ENCODE measurements at regions not wholly inside any gene's neighbourhood (a gene's known extent, or its start where the extent isn't known, plus 50 kb on each side); places are given as distances from the start of the nearest gene placed in this dataset.

DNA sequence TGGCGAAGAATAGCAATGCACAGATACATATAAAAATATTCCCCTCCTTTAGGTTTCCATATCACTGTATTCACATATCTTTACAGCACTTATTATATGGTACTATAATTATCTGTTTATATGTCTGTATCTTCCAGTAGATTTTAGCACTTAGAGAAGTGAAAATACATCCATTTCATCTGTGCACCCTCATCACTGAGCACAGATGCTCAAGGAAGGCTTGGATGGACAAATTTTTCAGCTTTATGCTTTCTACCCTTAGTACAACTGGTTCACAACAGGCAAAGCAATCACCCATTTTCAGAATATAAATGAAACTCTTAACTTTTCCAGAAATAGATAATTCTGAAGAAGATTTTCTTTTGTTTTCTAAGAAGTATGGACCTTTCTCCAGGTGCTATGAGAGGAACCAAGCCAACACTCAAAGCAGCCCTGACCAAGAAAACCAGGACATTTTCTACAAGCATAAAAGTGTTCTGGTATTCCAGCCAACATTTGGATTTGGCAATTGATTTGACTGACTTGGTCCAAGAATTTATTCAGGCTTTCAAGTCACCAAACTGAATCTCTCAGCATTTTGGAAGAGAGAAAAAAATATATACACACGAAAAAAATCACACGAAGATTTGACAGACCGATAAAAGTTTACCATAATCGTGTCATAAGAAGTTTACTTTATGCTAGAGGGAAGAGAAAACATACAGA lies 170.2 kb upstream of the CD180 start:
- DNase-seq, result no peak
- Histone ChIP-seq H3K27me3 (no peaks in the 10 kb centered on the region), H3K4me1 (no peaks in the 10 kb centered on the region), H3K4me3 (no peak overlapping the region), H3K9me3 (no peaks in the 10 kb centered on the region), H3K36me3 (no peaks in the 10 kb centered on the region), H3K27ac (no peak overlapping the region)
- TF ChIP-seq POLR2A (IDR thresholded peaks at IDR 0.05) (no peak), CTCF (IDR thresholded peaks at IDR 0.05) (no peak)

GRCh38 chr5:67366276-67366675 lies 169.7 kb upstream of the CD180 start:
- Histone ChIP-seq H3K9me3 (no peaks in the 10 kb centered on the region), H3K36me3 (no peaks in the 10 kb centered on the region), H3K4me1 (no peaks in the 10 kb centered on the region), H3K4me3 (no peak overlapping the region), H3K27me3 (no peaks in the 10 kb centered on the region), H3K27ac (no peak overlapping the region)
- no peak for TF ChIP-seq POLR2A (IDR thresholded peaks at IDR 0.05)
- no peak for TF ChIP-seq CTCF (IDR thresholded peaks at IDR 0.05)
- no peak for DNase-seq

- no peak overlapping the region for H3K27ac ChIP-seq
- no peak overlapping the region for H3K4me3 ChIP-seq
Observed at GRCh38 chr5:67364381-67364970, 167.9 kb upstream of the CD180 start.

GRCh38 chr5:67363963-67364362 lies 167.4 kb upstream of the CD180 start:
- no peak overlapping the region for H3K4me3 ChIP-seq
- no peaks in the 10 kb centered on the region for H3K27me3 ChIP-seq
- H3K27ac ChIP-seq, result no peak overlapping the region
- H3K9me3 ChIP-seq, result no peaks in the 10 kb centered on the region
- no peaks in the 10 kb centered on the region for H3K36me3 ChIP-seq
- no peaks in the 10 kb centered on the region for H3K4me1 ChIP-seq
- TF ChIP-seq CTCF (IDR thresholded peaks at IDR 0.05), result no peak
- TF ChIP-seq POLR2A (IDR thresholded peaks at IDR 0.05), result no peak
- no peak for DNase-seq

More at GRCh38 chr5:67364381-67364970, 167.9 kb upstream of the CD180 start:
- H3K4me1 ChIP-seq, result no peaks in the 10 kb centered on the region
- no peak for DNase-seq
- no peak for TF ChIP-seq CTCF (IDR thresholded peaks at IDR 0.05)
- TF ChIP-seq POLR2A (IDR thresholded peaks at IDR 0.05), result no peak
- H3K36me3 ChIP-seq, result no peaks in the 10 kb centered on the region
- no peaks in the 10 kb centered on the region for H3K27me3 ChIP-seq
- H3K9me3 ChIP-seq, result no peaks in the 10 kb centered on the region

DNA sequence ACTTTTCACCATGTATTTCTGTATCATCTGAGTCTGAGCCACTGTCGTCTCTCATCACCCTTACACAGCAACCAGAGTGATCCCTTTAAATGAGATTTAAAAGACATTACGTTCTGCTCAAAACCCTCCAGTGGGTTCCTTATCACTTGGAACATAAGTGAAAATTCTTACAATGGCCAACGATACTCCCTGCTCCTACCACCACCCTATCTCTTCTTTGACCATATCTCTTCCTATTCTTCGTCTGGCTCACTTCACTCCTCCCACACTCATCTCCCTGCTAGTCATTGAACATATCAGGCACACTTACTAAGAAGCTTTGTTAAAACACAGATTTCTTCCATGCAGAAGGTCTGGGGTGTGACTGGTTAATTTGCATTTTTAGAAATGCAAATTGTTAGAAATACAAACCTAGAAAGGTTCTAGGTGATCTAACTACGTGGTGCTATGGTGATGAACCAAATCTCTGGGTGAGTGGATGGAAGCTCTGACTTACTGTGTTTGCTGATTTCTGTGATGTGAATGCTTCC lies 166.6 kb upstream of the CD180 start:
- TF ChIP-seq POLR2A (IDR thresholded peaks at IDR 0.05) (no peak), CTCF (IDR thresholded peaks at IDR 0.05) (no peak)
- Histone ChIP-seq H3K9me3 (no peaks in the 10 kb centered on the region), H3K4me3 (no peak overlapping the region), H3K27me3 (no peaks in the 10 kb centered on the region), H3K4me1 (no peaks in the 10 kb centered on the region), H3K36me3 (no peaks in the 10 kb centered on the region), H3K27ac (no peak overlapping the region)
- DNase-seq, result no peak

Data from Peyer's patch (tissue), 4 donors.